C4-2B (cell line): ENCODE measurements at regions not wholly inside any gene's neighbourhood (a gene's known extent, or its start where the extent isn't known, plus 50 kb on each side); places are given as distances from the start of the nearest gene placed in this dataset.

Experiments
- ZFX ChIP-seq: fragments of 450-650 bp; IDR thresholded peaks from 2 replicates; pipeline ENCODE4 v1.6.1; 2017
- TF ChIP-seq, protein P1 (sequence below): fragments of 450-650 bp; conservative IDR thresholded peaks from 2 replicates; pipeline ENCODE4 v1.5.1; 2017; ENCODE audit warnings: mild to moderate bottlenecking

DNA sequence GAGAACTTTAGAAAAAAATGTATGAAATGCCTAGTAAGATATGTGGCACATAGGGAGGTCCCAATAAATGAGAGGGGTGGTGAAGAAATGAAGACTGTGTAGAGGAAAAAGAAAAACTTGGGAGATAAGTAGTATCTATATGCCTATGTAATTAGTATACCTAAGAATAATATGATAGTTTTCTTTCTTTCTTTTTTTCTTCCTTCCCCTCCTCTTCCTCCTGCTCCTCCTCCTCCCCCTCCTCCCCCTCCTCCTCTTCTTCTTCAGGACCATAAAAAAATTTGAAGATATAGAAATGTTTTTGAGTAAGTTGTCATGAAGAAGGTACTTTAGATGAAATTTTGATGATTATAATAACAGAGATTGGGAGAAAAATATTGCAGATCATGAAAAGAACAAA, 857.4 kb downstream of the MAT2B start:
- TF ChIP-seq, protein P1, sequence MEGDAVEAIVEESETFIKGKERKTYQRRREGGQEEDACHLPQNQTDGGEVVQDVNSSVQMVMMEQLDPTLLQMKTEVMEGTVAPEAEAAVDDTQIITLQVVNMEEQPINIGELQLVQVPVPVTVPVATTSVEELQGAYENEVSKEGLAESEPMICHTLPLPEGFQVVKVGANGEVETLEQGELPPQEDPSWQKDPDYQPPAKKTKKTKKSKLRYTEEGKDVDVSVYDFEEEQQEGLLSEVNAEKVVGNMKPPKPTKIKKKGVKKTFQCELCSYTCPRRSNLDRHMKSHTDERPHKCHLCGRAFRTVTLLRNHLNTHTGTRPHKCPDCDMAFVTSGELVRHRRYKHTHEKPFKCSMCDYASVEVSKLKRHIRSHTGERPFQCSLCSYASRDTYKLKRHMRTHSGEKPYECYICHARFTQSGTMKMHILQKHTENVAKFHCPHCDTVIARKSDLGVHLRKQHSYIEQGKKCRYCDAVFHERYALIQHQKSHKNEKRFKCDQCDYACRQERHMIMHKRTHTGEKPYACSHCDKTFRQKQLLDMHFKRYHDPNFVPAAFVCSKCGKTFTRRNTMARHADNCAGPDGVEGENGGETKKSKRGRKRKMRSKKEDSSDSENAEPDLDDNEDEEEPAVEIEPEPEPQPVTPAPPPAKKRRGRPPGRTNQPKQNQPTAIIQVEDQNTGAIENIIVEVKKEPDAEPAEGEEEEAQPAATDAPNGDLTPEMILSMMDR: no peak
- no peak for TF ChIP-seq ZFX
